Naive thymus-derived CD4-positive, alpha-beta T cell (primary cell): ENCODE measurements at regions not wholly inside any gene's neighbourhood (a gene's known extent, or its start where the extent isn't known, plus 50 kb on each side); places are given as distances from the start of the nearest gene placed in this dataset.

Experiments used
- ATAC-seq: fragments of 150-1000 bp; cut with Tn5 transposase; 2 replicates; pipeline ENCODE4 v1.10.0; 2021; ENCODE audit warnings: mild to moderate bottlenecking, moderate library complexity
- CTCF ChIA-PET: fragments of 350-600 bp; sonication (Branson Sonifier 250); formaldehyde crosslinking; loops from one replicate; lab custom pipeline; 2021; ENCODE audit warnings: antibody characterized with exemption; lab: Charles Lee
- POLR2A ChIA-PET: fragments of 350-600 bp; sonication (Branson Sonifier 250); formaldehyde crosslinking; loops from one replicate; lab custom pipeline; 2021; ENCODE audit warnings: antibody characterized with exemption, inconsistent platforms; lab: Charles Lee
- DNase-seq, 9 donors: peaks; one replicate each; pipeline versions ENCODE4 v3.0.0 to v3.0.0-alpha.2; 2020 to 2022; ENCODE audit warnings: mixed read lengths in 1 of 9
- H3K27ac ChIP-seq: one replicate; pipeline ENCODE4 v1.7.0; 2013; ENCODE audit warnings: mild to moderate bottlenecking, low read depth, low read length, moderate library complexity
- H3K27me3 ChIP-seq, 2 donors: one replicate each; pipeline ENCODE4 v1.7.0; 2013; ENCODE audit warnings: low read length in 2 of 2, mild to moderate bottlenecking in 2 of 2, moderate library complexity in 2 of 2; ENCODE audit not compliant: control insufficient read depth in 2 of 2, insufficient read depth in 2 of 2
- H3K36me3 ChIP-seq, 3 experiments: 1 replicate in 2 of 3; 2 replicates in 1 of 3; pipeline ENCODE4 v1.7.0; 2013; ENCODE audit warnings: low read length in 3 of 3, mild to moderate bottlenecking in 3 of 3, moderate library complexity in 1 of 3; ENCODE audit not compliant: insufficient read depth in 3 of 3, control insufficient read depth in 2 of 3
- H3K4me1 ChIP-seq, 2 donors: one replicate each; pipeline ENCODE4 v1.7.0; 2013; ENCODE audit warnings: low read length in 2 of 2, mild to moderate bottlenecking in 2 of 2, moderate library complexity in 1 of 2; ENCODE audit not compliant: control insufficient read depth in 2 of 2, insufficient read depth in 2 of 2
- H3K4me3 ChIP-seq: 2 replicates; pipeline ENCODE4 v1.7.0; 2013; ENCODE audit warnings: mild to moderate bottlenecking, low read length
- H3K9me3 ChIP-seq, 3 experiments: 1 replicate in 2 of 3; 2 replicates in 1 of 3; pipeline ENCODE4 v1.7.0; 2013; ENCODE audit warnings: low read length in 3 of 3; ENCODE audit not compliant: control insufficient read depth in 2 of 3
- H3K27ac Mint-ChIP-seq, 9 donors: one replicate each; pipeline ENCODE4 v1.8.0; 2020 to 2022; ENCODE audit warnings: mixed read lengths in 9 of 9, mild to moderate bottlenecking in 8 of 9, moderate library complexity in 5 of 9, inconsistent platforms in 2 of 9
- H3K27me3 Mint-ChIP-seq, 5 donors: one replicate each; pipeline ENCODE4 v1.8.0; 2021 to 2022; ENCODE audit warnings: mixed read lengths in 5 of 5, mild to moderate bottlenecking in 1 of 5
- H3K36me3 Mint-ChIP-seq, 5 donors: one replicate each; pipeline ENCODE4 v1.8.0; 2020 to 2022; ENCODE audit warnings: mixed read lengths in 5 of 5, mild to moderate bottlenecking in 3 of 5, inconsistent platforms in 1 of 5
- H3K4me1 Mint-ChIP-seq, 7 donors: one replicate each; pipeline ENCODE4 v1.8.0; 2020 to 2022; ENCODE audit warnings: mixed read lengths in 7 of 7, mild to moderate bottlenecking in 3 of 7, inconsistent platforms in 1 of 7
- H3K4me3 Mint-ChIP-seq, 10 donors: one replicate each; pipeline ENCODE4 v1.8.0; 2020 to 2022; ENCODE audit warnings: mild to moderate bottlenecking in 10 of 10, mixed read lengths in 10 of 10, moderate library complexity in 6 of 10, inconsistent platforms in 2 of 10
- H3K9me3 Mint-ChIP-seq, 11 donors: one replicate each; pipeline ENCODE4 v1.8.0; 2020 to 2022; ENCODE audit warnings: mixed read lengths in 11 of 11, mild to moderate bottlenecking in 4 of 11, inconsistent platforms in 1 of 11, moderate library complexity in 1 of 11
- intact Hi-C, 2 donors: fragments of 100-400 bp; cut with micrococcal nuclease; formaldehyde crosslinking; loops; one replicate each; pipeline ENCODE4 v1.15.1; 2023

GRCh38 chr19:31708520-31708919 lies 359.3 kb upstream of the TSHZ3 start:
- H3K27me3 Mint-ChIP-seq: peaks cover 0 to 10% (median 0%) of the 10 kb centered on the region in 5 donors
- Histone ChIP-seq H3K4me3 (no peak overlapping the region), H3K4me1 (no peaks in the 10 kb centered on the region), H3K27ac (no peak overlapping the region), H3K9me3 (no peaks in the 10 kb centered on the region), H3K27me3 (no peaks in the 10 kb centered on the region), H3K36me3 (no peaks in the 10 kb centered on the region)
- no peak overlapping the region for H3K27ac Mint-ChIP-seq
- intact Hi-C loops: no loop called here
- POLR2A ChIA-PET: no interaction called here
- H3K4me1 Mint-ChIP-seq: no peaks in the 10 kb centered on the region
- ATAC-seq (no peak), DNase-seq (no peak)
- H3K9me3 Mint-ChIP-seq: peaks cover 0 to 15% (median 8%) of the 10 kb centered on the region in 11 donors
- no peak overlapping the region for H3K4me3 Mint-ChIP-seq
- CTCF ChIA-PET: no interaction called here
- no peaks in the 10 kb centered on the region for H3K36me3 Mint-ChIP-seq

GRCh38 chr19:31709476-31709875 lies 360.2 kb upstream of the TSHZ3 start:
- Histone ChIP-seq H3K4me3 (no peak overlapping the region), H3K9me3 (no peaks in the 10 kb centered on the region), H3K36me3 (no peaks in the 10 kb centered on the region), H3K4me1 (no peaks in the 10 kb centered on the region), H3K27me3 (no peaks in the 10 kb centered on the region), H3K27ac (no peak overlapping the region)
- ATAC-seq (no peak), DNase-seq (no peak)
- no peak overlapping the region for H3K4me3 Mint-ChIP-seq
- H3K27me3 Mint-ChIP-seq: peaks cover 0 to 8% (median 0%) of the 10 kb centered on the region in 5 donors
- no peaks in the 10 kb centered on the region for H3K4me1 Mint-ChIP-seq
- POLR2A ChIA-PET: no interaction called here
- intact Hi-C loops: no loop called here
- no peaks in the 10 kb centered on the region for H3K36me3 Mint-ChIP-seq
- peaks cover 0 to 15% (median 5%) of the 10 kb centered on the region in 11 donors for H3K9me3 Mint-ChIP-seq
- CTCF ChIA-PET: no interaction called here
- no peak overlapping the region for H3K27ac Mint-ChIP-seq

- DNase-seq (no peak), ATAC-seq (no peak)
- Mint-ChIP-seq H3K36me3 (no peaks in the 10 kb centered on the region), H3K27me3 (peaks cover 0 to 10% (median 5%) of the 10 kb centered on the region in 5 donors), H3K9me3 (peaks cover 0 to 10% (median 5%) of the 10 kb centered on the region in 11 donors), H3K27ac (no peak overlapping the region), H3K4me3 (no peak overlapping the region), H3K4me1 (no peaks in the 10 kb centered on the region)
- ChIA-PET POLR2A (no interaction called here), CTCF (no interaction called here)
- no peaks in the 10 kb centered on the region for H3K36me3 ChIP-seq
- no peaks in the 10 kb centered on the region for H3K4me1 ChIP-seq
- no peaks in the 10 kb centered on the region for H3K9me3 ChIP-seq
- H3K27me3 ChIP-seq: no peaks in the 10 kb centered on the region
- H3K4me3 ChIP-seq: no peak overlapping the region
- intact Hi-C loops: no loop called here
- H3K27ac ChIP-seq: no peak overlapping the region
Measured at GRCh38 chr19:31715249-31715945, 366.2 kb upstream of the TSHZ3 start.

GRCh38 chr19:31716826-31717225 lies 367.6 kb upstream of the TSHZ3 start:
- Histone ChIP-seq H3K4me1 (no peaks in the 10 kb centered on the region), H3K36me3 (no peaks in the 10 kb centered on the region), H3K27ac (no peak overlapping the region), H3K27me3 (no peaks in the 10 kb centered on the region), H3K4me3 (no peak overlapping the region), H3K9me3 (no peaks in the 10 kb centered on the region)
- H3K27me3 Mint-ChIP-seq: peaks cover 0 to 12% (median 0%) of the 10 kb centered on the region in 5 donors
- H3K4me1 Mint-ChIP-seq: no peaks in the 10 kb centered on the region
- ChIA-PET POLR2A (interaction anchor here (0.6 kb wide), 1 partner anchor 31 kb away, joined by 3 read pairs; no protein-coding TSS in a partner anchor), CTCF (interaction anchor here (0.6 kb wide), 1 partner anchor 36 kb away, joined by 3 read pairs; no protein-coding TSS in a partner anchor)
- H3K27ac Mint-ChIP-seq: no peak overlapping the region
- intact Hi-C loops: no loop called here
- DNase-seq: no peak
- ATAC-seq: no peak
- peaks cover 0 to 10% (median 3%) of the 10 kb centered on the region in 11 donors for H3K9me3 Mint-ChIP-seq
- no peak overlapping the region for H3K4me3 Mint-ChIP-seq
- H3K36me3 Mint-ChIP-seq: no peaks in the 10 kb centered on the region

DNA sequence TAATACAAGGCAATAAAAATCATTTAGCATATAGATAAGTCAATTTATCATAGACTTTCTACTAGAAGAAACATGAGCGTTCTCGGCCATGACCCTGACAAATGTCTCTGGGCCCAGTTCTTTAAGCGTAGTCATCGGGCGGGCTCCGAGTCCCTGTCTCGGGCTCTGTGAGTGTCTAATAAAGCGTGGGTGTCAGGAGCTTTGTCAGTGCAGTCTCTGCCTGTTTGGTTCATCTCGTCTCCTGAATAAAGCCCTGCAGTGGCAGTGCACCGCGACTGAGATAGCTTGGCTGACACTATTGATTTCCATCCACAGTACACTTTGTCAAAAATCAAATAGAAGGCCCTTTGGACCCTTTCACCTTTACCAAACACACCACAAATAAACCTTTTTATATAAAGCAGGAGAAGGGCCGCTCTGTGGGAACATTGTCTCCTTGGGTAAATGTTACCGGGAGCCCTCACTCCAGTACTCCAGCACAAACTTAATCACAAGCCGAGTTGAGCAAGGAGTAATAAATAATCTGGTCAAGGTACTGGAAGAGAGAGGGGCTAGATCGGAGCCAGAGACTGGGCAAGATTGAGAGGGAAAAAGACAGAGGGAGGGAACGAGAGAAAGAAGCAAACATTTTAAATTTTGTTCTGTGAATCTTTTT lies 368.2 kb upstream of the TSHZ3 start:
- Mint-ChIP-seq H3K27ac (no peak overlapping the region), H3K4me3 (no peak overlapping the region), H3K9me3 (peaks cover 0 to 6% (median 2%) of the 10 kb centered on the region in 11 donors), H3K27me3 (peaks cover 0 to 9% (median 0%) of the 10 kb centered on the region in 5 donors), H3K36me3 (no peaks in the 10 kb centered on the region), H3K4me1 (no peaks in the 10 kb centered on the region)
- H3K9me3 ChIP-seq: no peaks in the 10 kb centered on the region
- DNase-seq: no peak
- ChIA-PET POLR2A (interaction anchor here (0.6 kb wide), 1 partner anchor 31 kb away, joined by 3 read pairs; no protein-coding TSS in a partner anchor), CTCF (no interaction called here)
- no peak overlapping the region for H3K4me3 ChIP-seq
- H3K27ac ChIP-seq: no peak overlapping the region
- H3K36me3 ChIP-seq: no peaks in the 10 kb centered on the region
- ATAC-seq: no peak
- H3K4me1 ChIP-seq: no peaks in the 10 kb centered on the region
- intact Hi-C loops: no loop called here
- no peaks in the 10 kb centered on the region for H3K27me3 ChIP-seq

DNA sequence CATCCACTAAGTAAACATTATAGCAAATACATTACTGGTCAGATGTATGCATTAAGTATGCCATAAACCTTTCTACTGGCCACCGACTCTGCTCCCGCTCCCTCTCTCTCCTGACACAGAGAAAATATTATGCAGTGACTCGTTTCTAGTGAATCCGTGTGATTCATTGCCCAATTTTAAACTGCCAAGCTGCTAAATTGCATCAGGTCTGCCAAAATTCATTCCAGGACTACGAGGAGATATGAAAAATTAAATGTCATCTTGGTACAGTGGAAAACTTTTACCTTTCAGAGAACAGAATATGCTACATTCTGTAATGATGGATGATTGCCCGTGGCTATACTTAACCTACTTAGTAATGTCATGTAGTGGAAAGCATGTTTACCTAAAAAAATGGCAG lies 368.8 kb upstream of the TSHZ3 start:
- ATAC-seq: no peak
- Histone ChIP-seq H3K36me3 (no peaks in the 10 kb centered on the region), H3K4me3 (no peak overlapping the region), H3K9me3 (no peaks in the 10 kb centered on the region), H3K27ac (no peak overlapping the region), H3K4me1 (no peaks in the 10 kb centered on the region), H3K27me3 (no peaks in the 10 kb centered on the region)
- H3K9me3 Mint-ChIP-seq: peaks cover 0 to 6% (median 2%) of the 10 kb centered on the region in 11 donors
- DNase-seq: no peak
- H3K27ac Mint-ChIP-seq: no peak overlapping the region
- H3K27me3 Mint-ChIP-seq: peaks cover 0 to 9% (median 0%) of the 10 kb centered on the region in 5 donors
- H3K36me3 Mint-ChIP-seq: no peaks in the 10 kb centered on the region
- POLR2A ChIA-PET: no interaction called here
- CTCF ChIA-PET: no interaction called here
- intact Hi-C loops: no loop called here
- H3K4me3 Mint-ChIP-seq: no peak overlapping the region
- H3K4me1 Mint-ChIP-seq: no peaks in the 10 kb centered on the region
